ENCODE measurements at regions not wholly inside any gene's neighbourhood (a gene's known extent, or its start where the extent isn't known, plus 50 kb on each side); places are given as distances from the start of the nearest gene placed in this dataset.

- no peaks in the 10 kb centered on the region for H3K9me3 ChIP-seq (ENCODE audit: low read length)
- no peaks in the 10 kb centered on the region for H3K79me2 ChIP-seq (ENCODE audit: low read length)
- H4K20me1 ChIP-seq (ENCODE audit: insufficient read depth, low read depth, low read length): no peaks in the 10 kb centered on the region
- no peak overlapping the region for H3K4me3 ChIP-seq (ENCODE audit: low read length)
- H3K27me3 ChIP-seq (ENCODE audit: low read length): no peaks in the 10 kb centered on the region
- H3K27ac ChIP-seq (ENCODE audit: low read length): no peak overlapping the region
- H3K9me2 ChIP-seq (replicated peaks; ENCODE audit: insufficient read depth, low read length): no peaks in the 10 kb centered on the region
- H3K36me3 ChIP-seq (ENCODE audit: insufficient read depth, low read length): no peaks in the 10 kb centered on the region
- no peak overlapping the region for H2AFZ ChIP-seq (ENCODE audit: low read length)
- no peak for DNase-seq
- no peaks in the 10 kb centered on the region for H3K4me1 ChIP-seq (ENCODE audit: low read length)
- H3K4me2 ChIP-seq (ENCODE audit: low read depth, low read length, poor library complexity, severe bottlenecking): no peak overlapping the region
- no peak overlapping the region for H3K9ac ChIP-seq (ENCODE audit: low read length)
Measured at GRCh38 chr16:75938818-75939217, 212.5 kb upstream of the CPHXL start.

- H3K9me2 ChIP-seq (replicated peaks; ENCODE audit: insufficient read depth, low read length): no peaks in the 10 kb centered on the region
- no peak for DNase-seq
- H3K79me2 ChIP-seq (ENCODE audit: low read length): no peaks in the 10 kb centered on the region
- H3K9ac ChIP-seq (ENCODE audit: low read length): no peak overlapping the region
- H3K27ac ChIP-seq (ENCODE audit: low read length): no peak overlapping the region
- no peaks in the 10 kb centered on the region for H3K9me3 ChIP-seq (ENCODE audit: low read length)
- H3K27me3 ChIP-seq (ENCODE audit: low read length): no peaks in the 10 kb centered on the region
- H3K36me3 ChIP-seq (ENCODE audit: insufficient read depth, low read length): no peaks in the 10 kb centered on the region
- no peaks in the 10 kb centered on the region for H3K4me1 ChIP-seq (ENCODE audit: low read length)
- H3K4me3 ChIP-seq (ENCODE audit: low read length): no peak overlapping the region
- H2AFZ ChIP-seq (ENCODE audit: low read length): no peak overlapping the region
- no peak overlapping the region for H3K4me2 ChIP-seq (ENCODE audit: low read depth, low read length, poor library complexity, severe bottlenecking)
- no peaks in the 10 kb centered on the region for H4K20me1 ChIP-seq (ENCODE audit: insufficient read depth, low read depth, low read length)
Measured at GRCh38 chr16:75942351-75942750, 216.1 kb upstream of the CPHXL start.

- Histone ChIP-seq H3K4me2 (ENCODE audit: low read depth, low read length, poor library complexity, severe bottlenecking) (no peak overlapping the region), H3K4me3 (ENCODE audit: low read length) (no peak overlapping the region), H3K9ac (ENCODE audit: low read length) (no peak overlapping the region), H4K20me1 (ENCODE audit: insufficient read depth, low read depth, low read length) (no peaks in the 10 kb centered on the region), H3K9me3 (ENCODE audit: low read length) (no peaks in the 10 kb centered on the region), H2AFZ (ENCODE audit: low read length) (no peak overlapping the region), H3K9me2 (replicated peaks; ENCODE audit: insufficient read depth, low read length) (no peaks in the 10 kb centered on the region), H3K79me2 (ENCODE audit: low read length) (no peaks in the 10 kb centered on the region), H3K4me1 (ENCODE audit: low read length) (no peaks in the 10 kb centered on the region), H3K27me3 (ENCODE audit: low read length) (no peaks in the 10 kb centered on the region), H3K27ac (ENCODE audit: low read length) (no peak overlapping the region), H3K36me3 (ENCODE audit: insufficient read depth, low read length) (no peaks in the 10 kb centered on the region)
- no peak for DNase-seq
Measured at GRCh38 chr16:75942936-75943335, 216.6 kb upstream of the CPHXL start.

DNA sequence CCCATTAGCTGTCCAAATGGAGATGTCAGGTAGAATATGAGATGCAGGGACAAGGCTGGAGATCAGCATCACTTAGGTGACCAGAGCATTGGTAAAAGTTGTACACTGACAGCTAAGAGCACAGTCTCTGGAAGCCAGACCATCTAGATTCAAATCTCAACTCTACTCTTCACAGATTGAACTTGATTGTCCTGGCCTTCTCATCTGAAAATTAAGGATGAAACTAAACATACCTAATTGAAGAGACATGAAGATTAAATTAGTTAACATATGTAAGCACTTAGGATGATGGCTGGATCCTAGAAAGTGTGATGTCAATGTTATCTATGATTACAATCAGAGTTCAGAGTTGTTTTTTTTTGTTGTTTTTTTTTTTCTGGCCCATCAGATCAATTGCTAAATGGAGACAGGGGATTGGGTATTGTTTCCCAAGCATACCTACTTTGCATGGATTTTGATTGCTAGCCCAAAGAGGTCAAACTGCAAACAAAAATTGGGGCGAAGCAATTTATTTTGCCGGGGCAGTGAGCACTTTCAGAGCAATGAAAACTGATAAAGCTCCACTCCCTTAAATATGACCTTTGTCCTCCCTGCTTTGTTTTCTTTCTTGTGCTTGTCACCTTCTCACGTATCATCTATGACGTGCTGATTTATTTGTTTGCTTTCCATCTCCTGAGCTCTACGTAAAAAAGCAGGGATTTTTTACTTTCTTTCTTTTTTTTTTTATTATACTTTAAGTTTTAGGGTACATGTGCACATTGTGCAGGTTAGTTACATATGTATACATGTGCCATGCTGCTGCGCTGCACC lies 217.6 kb upstream of the CPHXL start:
- no peak for DNase-seq
- Histone ChIP-seq H3K27me3 (ENCODE audit: low read length) (no peaks in the 10 kb centered on the region), H3K9me3 (ENCODE audit: low read length) (no peaks in the 10 kb centered on the region), H3K4me2 (ENCODE audit: low read depth, low read length, poor library complexity, severe bottlenecking) (no peak overlapping the region), H3K9me2 (replicated peaks; ENCODE audit: insufficient read depth, low read length) (no peaks in the 10 kb centered on the region), H3K36me3 (ENCODE audit: insufficient read depth, low read length) (no peaks in the 10 kb centered on the region), H3K27ac (ENCODE audit: low read length) (no peak overlapping the region), H3K4me3 (ENCODE audit: low read length) (no peak overlapping the region), H2AFZ (ENCODE audit: low read length) (no peak overlapping the region), H4K20me1 (ENCODE audit: insufficient read depth, low read depth, low read length) (no peaks in the 10 kb centered on the region), H3K4me1 (ENCODE audit: low read length) (no peaks in the 10 kb centered on the region), H3K79me2 (ENCODE audit: low read length) (no peaks in the 10 kb centered on the region), H3K9ac (ENCODE audit: low read length) (no peak overlapping the region)

GRCh38 chr16:75945916-75946457 lies 219.7 kb upstream of the CPHXL start:
- Histone ChIP-seq H3K27ac (ENCODE audit: low read length) (no peak overlapping the region), H4K20me1 (ENCODE audit: insufficient read depth, low read depth, low read length) (no peaks in the 10 kb centered on the region), H3K9me3 (ENCODE audit: low read length) (no peaks in the 10 kb centered on the region), H3K9ac (ENCODE audit: low read length) (no peak overlapping the region), H3K4me1 (ENCODE audit: low read length) (no peaks in the 10 kb centered on the region), H3K4me2 (ENCODE audit: low read depth, low read length, poor library complexity, severe bottlenecking) (no peak overlapping the region), H3K4me3 (ENCODE audit: low read length) (no peak overlapping the region), H3K9me2 (replicated peaks; ENCODE audit: insufficient read depth, low read length) (no peaks in the 10 kb centered on the region), H3K79me2 (ENCODE audit: low read length) (no peaks in the 10 kb centered on the region), H2AFZ (ENCODE audit: low read length) (no peak overlapping the region), H3K36me3 (ENCODE audit: insufficient read depth, low read length) (no peaks in the 10 kb centered on the region), H3K27me3 (ENCODE audit: low read length) (no peaks in the 10 kb centered on the region)
- DNase-seq: no peak

GRCh38 chr16:75947626-75948239 lies 221.4 kb upstream of the CPHXL start:
- Histone ChIP-seq H3K79me2 (ENCODE audit: low read length) (no peaks in the 10 kb centered on the region), H3K4me2 (ENCODE audit: low read depth, low read length, poor library complexity, severe bottlenecking) (no peak overlapping the region), H3K9me3 (ENCODE audit: low read length) (no peaks in the 10 kb centered on the region), H3K4me1 (ENCODE audit: low read length) (no peaks in the 10 kb centered on the region), H3K27ac (ENCODE audit: low read length) (no peak overlapping the region), H3K27me3 (ENCODE audit: low read length) (no peaks in the 10 kb centered on the region), H3K9me2 (replicated peaks; ENCODE audit: insufficient read depth, low read length) (no peaks in the 10 kb centered on the region), H4K20me1 (ENCODE audit: insufficient read depth, low read depth, low read length) (no peaks in the 10 kb centered on the region), H3K4me3 (ENCODE audit: low read length) (no peak overlapping the region), H2AFZ (ENCODE audit: low read length) (no peak overlapping the region), H3K36me3 (ENCODE audit: insufficient read depth, low read length) (no peaks in the 10 kb centered on the region), H3K9ac (ENCODE audit: low read length) (no peak overlapping the region)
- no peak for DNase-seq

GRCh38 chr16:75948441-75948840 lies 222.2 kb upstream of the CPHXL start:
- H3K36me3 ChIP-seq (ENCODE audit: insufficient read depth, low read length): no peaks in the 10 kb centered on the region
- no peak overlapping the region for H3K9ac ChIP-seq (ENCODE audit: low read length)
- no peak overlapping the region for H3K4me3 ChIP-seq (ENCODE audit: low read length)
- no peaks in the 10 kb centered on the region for H3K4me1 ChIP-seq (ENCODE audit: low read length)
- DNase-seq: no peak
- H3K9me2 ChIP-seq (replicated peaks; ENCODE audit: insufficient read depth, low read length): no peaks in the 10 kb centered on the region
- no peaks in the 10 kb centered on the region for H3K9me3 ChIP-seq (ENCODE audit: low read length)
- no peaks in the 10 kb centered on the region for H3K79me2 ChIP-seq (ENCODE audit: low read length)
- H3K4me2 ChIP-seq (ENCODE audit: low read depth, low read length, poor library complexity, severe bottlenecking): no peak overlapping the region
- no peak overlapping the region for H3K27ac ChIP-seq (ENCODE audit: low read length)
- no peaks in the 10 kb centered on the region for H4K20me1 ChIP-seq (ENCODE audit: insufficient read depth, low read depth, low read length)
- H2AFZ ChIP-seq (ENCODE audit: low read length): no peak overlapping the region
- no peaks in the 10 kb centered on the region for H3K27me3 ChIP-seq (ENCODE audit: low read length)

DNA sequence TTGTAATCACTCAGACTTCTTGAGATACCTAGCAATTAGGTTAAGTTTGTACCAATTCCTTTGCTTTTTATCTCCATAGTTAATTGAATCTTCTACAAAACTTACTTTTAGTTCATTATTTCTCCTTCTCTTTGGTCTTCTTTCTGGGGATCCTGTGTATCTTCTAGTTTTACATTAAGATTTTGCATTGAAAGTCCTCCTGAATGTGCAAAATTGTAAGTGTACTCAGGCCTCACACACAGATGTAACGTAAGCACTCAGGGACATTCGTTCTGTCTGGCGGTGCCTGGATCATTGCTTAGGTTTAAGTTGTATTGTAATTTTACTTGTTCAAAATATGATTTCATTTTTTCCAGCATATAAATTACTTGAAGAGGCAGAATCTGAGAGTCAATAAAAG lies 222.6 kb upstream of the CPHXL start:
- Histone ChIP-seq H3K9me2 (replicated peaks; ENCODE audit: insufficient read depth, low read length) (no peaks in the 10 kb centered on the region), H3K9me3 (ENCODE audit: low read length) (no peaks in the 10 kb centered on the region), H3K4me3 (ENCODE audit: low read length) (no peak overlapping the region), H3K4me1 (ENCODE audit: low read length) (no peaks in the 10 kb centered on the region), H4K20me1 (ENCODE audit: insufficient read depth, low read depth, low read length) (no peaks in the 10 kb centered on the region), H2AFZ (ENCODE audit: low read length) (no peak overlapping the region), H3K36me3 (ENCODE audit: insufficient read depth, low read length) (no peaks in the 10 kb centered on the region), H3K27ac (ENCODE audit: low read length) (no peak overlapping the region), H3K27me3 (ENCODE audit: low read length) (no peaks in the 10 kb centered on the region), H3K9ac (ENCODE audit: low read length) (no peak overlapping the region), H3K4me2 (ENCODE audit: low read depth, low read length, poor library complexity, severe bottlenecking) (no peak overlapping the region), H3K79me2 (ENCODE audit: low read length) (no peaks in the 10 kb centered on the region)
- DNase-seq: no peak
